GM06990 (cell line): ENCODE measurements at regions not wholly inside any gene's neighbourhood (a gene's known extent, or its start where the extent isn't known, plus 50 kb on each side); places are given as distances from the start of the nearest gene placed in this dataset.

ENCODE experiments used
- DNase-seq: peaks from one replicate; pipeline ENCODE4 v3.0.0-alpha.2; 2011; ENCODE audit not compliant: insufficient read length; ENCODE audit errors: extremely low read depth
- H3K27me3 ChIP-seq: replicated peaks from 2 replicates; pipeline ENCODE4 v1.6.0; 2011; ENCODE audit warnings: low read length; ENCODE audit not compliant: control insufficient read depth, insufficient read depth
- H3K36me3 ChIP-seq: 2 replicates; pipeline ENCODE4 v1.5.1; 2011; ENCODE audit warnings: low read length; ENCODE audit not compliant: control insufficient read depth, insufficient read depth
- H3K4me3 ChIP-seq: replicated peaks from 2 replicates; pipeline ENCODE4 v1.5.1; 2011; ENCODE audit warnings: low read depth, mild to moderate bottlenecking, control low read depth, low read length
- CTCF ChIP-seq: IDR thresholded peaks from 2 replicates; pipeline ENCODE4 v1.5.1; 2011; ENCODE audit warnings: low read length, control low read depth, mild to moderate bottlenecking, inconsistent platforms; ENCODE audit not compliant: insufficient read depth, poor library complexity, severe bottlenecking

GRCh38 chr20:6866741-6867140, 99.3 kb downstream of the BMP2 start:
- DNase-seq = no peak
- H3K36me3 ChIP-seq = no peaks in the 10 kb centered on the region
- H3K4me3 ChIP-seq = no peak overlapping the region
- TF ChIP-seq CTCF = no peak
- no peaks in the 10 kb centered on the region for H3K27me3 ChIP-seq

GRCh38 chr20:6868861-6869260, 101.4 kb downstream of the BMP2 start:
- Histone ChIP-seq H3K27me3 (no peaks in the 10 kb centered on the region), H3K4me3 (no peak overlapping the region), H3K36me3 (no peaks in the 10 kb centered on the region)
- no peak for TF ChIP-seq CTCF
- no peak for DNase-seq

GRCh38 chr20:6870559-6870958, 103.1 kb downstream of the BMP2 start:
- no peaks in the 10 kb centered on the region for H3K27me3 ChIP-seq
- TF ChIP-seq CTCF = no peak
- DNase-seq = no peak

DNA sequence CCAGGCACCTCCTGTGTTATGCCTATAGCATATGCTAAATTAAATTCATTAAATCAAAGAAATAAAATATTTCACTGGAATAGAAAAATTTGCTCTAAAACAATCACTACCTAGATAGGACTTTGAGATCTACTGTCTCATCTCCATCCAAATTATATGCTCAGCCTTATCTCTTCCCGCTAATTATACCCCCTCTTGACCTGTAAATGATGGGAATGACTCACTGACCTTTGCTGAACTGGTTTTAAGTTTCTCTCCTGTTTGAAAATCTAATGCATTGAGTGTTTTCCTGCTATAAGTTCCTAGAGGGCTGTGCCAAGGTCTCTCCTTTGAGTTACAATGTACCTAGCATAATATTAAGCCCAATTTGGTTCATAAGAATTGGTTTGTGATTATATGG, 110.1 kb downstream of the BMP2 start:
- no peak for TF ChIP-seq CTCF
- Histone ChIP-seq H3K4me3 (no peak overlapping the region), H3K27me3 (no peaks in the 10 kb centered on the region), H3K36me3 (no peaks in the 10 kb centered on the region)
- no peak for DNase-seq

More at GRCh38 chr20:6870559-6870958, 103.1 kb downstream of the BMP2 start:
- no peaks in the 10 kb centered on the region for H3K36me3 ChIP-seq
- H3K4me3 ChIP-seq = no peak overlapping the region

- no peaks in the 10 kb centered on the region for H3K36me3 ChIP-seq
- TF ChIP-seq CTCF = no peak
- no peak for DNase-seq
- H3K27me3 ChIP-seq = no peaks in the 10 kb centered on the region
- H3K4me3 ChIP-seq = no peak overlapping the region
Observed at GRCh38 chr20:6882561-6883291, 115.2 kb downstream of the BMP2 start.

- no peak overlapping the region for H3K4me3 ChIP-seq
- no peak for DNase-seq
- no peaks in the 10 kb centered on the region for H3K27me3 ChIP-seq
- no peaks in the 10 kb centered on the region for H3K36me3 ChIP-seq
- TF ChIP-seq CTCF = no peak
Observed at GRCh38 chr20:6884114-6884513, 116.6 kb downstream of the BMP2 start.
